ENCODE measurements at regions not wholly inside any gene's neighbourhood (a gene's known extent, or its start where the extent isn't known, plus 50 kb on each side); places are given as distances from the start of the nearest gene placed in this dataset.

DNA sequence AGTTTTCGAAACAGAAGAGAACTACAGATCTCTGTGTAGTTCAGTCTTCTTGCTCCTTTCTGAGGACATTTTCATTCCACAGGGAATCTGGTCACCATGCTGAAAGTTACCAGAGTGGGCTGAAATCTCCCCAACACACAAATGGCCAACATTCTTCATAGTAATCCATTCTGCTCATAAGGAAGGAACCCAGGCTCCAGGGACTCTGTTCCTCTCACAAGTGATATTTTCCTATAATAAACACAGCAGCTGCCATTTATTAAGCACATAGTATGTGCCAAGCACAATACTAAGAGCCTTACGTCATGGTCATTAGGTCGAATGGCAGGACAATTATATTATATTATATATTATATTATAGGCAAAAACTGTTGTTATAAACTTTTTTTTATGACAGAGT, 109.8 kb downstream of the RAB11FIP2 start:
- Histone ChIP-seq H3K79me2 (ENCODE audit: control insufficient read depth, insufficient read depth, low read length) (no peaks in the 10 kb centered on the region), H3K36me3 (ENCODE audit: control insufficient read depth in 2 of 2, extremely low read depth in 1 of 2, insufficient read depth in 2 of 2, low read length in 2 of 2) (no peaks in the 10 kb centered on the region), H3K9ac (replicated peaks; ENCODE audit: extremely low read depth, insufficient read depth, low read length) (no peak overlapping the region), H3K4me3 (replicated peaks in 1 of 3; ENCODE audit: insufficient read depth in 1 of 3, low read depth in 1 of 3, low read length in 3 of 3) (no peak overlapping the region), H3K4me1 (ENCODE audit: control insufficient read depth, extremely low read depth, insufficient read depth, low read length) (no peaks in the 10 kb centered on the region), H3K27me3 (ENCODE audit: control insufficient read depth in 2 of 2, insufficient read depth in 2 of 2, low read length in 2 of 2) (no peaks in the 10 kb centered on the region), H2AFZ (ENCODE audit: low read depth, low read length) (no peak overlapping the region), H3K9me3 (replicated peaks; ENCODE audit: control insufficient read depth, insufficient read depth, low read length) (no peaks in the 10 kb centered on the region), H3K9me1 (replicated peaks; ENCODE audit: control insufficient read depth, extremely low read depth, insufficient read depth, low read length) (no peaks in the 10 kb centered on the region), H4K20me1 (replicated peaks; ENCODE audit: control insufficient read depth, extremely low read depth, insufficient read depth, low read length) (no peaks in the 10 kb centered on the region), H3K4me2 (ENCODE audit: insufficient read depth, low read length) (no peak overlapping the region), H3K27ac (ENCODE audit: insufficient read depth, low read depth, low read length) (no peak overlapping the region)
- CTCF ChIA-PET = no interaction called here
- FAIRE-seq (no peak), DNase-seq (ENCODE audit: low read depth, low spot score) (no peak)
- dilution Hi-C loops (cut with MboI; ENCODE audit: extremely low pct_ligation_motif_present, low sequenced_read_pairs) = no loop called here
- intact Hi-C loops (cut with micrococcal nuclease) = no loop called here
- no TSS peak for BruUV-seq (replicated peaks)
- TF ChIP-seq EZH2 (IDR thresholded peaks at IDR 0.05; ENCODE audit: borderline replicate concordance, low read depth, low read length, severe bottlenecking) = no peak
- TF ChIP-seq GATA2 (IDR thresholded peaks at IDR 0.05; ENCODE audit: insufficient read depth, insufficient read length, low read depth, low read length) = no peak
- no peak for TF ChIP-seq FOS (IDR thresholded peaks at IDR 0.05; ENCODE audit: borderline replicate concordance, insufficient read depth, low read length)
- TF ChIP-seq POLR2AphosphoS5 (IDR thresholded peaks at IDR 0.05; ENCODE audit: insufficient read depth, low read depth, low read length) = no peak
- TF ChIP-seq, protein P1, sequence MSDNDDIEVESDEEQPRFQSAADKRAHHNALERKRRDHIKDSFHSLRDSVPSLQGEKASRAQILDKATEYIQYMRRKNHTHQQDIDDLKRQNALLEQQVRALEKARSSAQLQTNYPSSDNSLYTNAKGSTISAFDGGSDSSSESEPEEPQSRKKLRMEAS (IDR thresholded peaks at IDR 0.05; ENCODE audit: insufficient read depth, insufficient read length) = no peak
- TF ChIP-seq, protein P2, sequence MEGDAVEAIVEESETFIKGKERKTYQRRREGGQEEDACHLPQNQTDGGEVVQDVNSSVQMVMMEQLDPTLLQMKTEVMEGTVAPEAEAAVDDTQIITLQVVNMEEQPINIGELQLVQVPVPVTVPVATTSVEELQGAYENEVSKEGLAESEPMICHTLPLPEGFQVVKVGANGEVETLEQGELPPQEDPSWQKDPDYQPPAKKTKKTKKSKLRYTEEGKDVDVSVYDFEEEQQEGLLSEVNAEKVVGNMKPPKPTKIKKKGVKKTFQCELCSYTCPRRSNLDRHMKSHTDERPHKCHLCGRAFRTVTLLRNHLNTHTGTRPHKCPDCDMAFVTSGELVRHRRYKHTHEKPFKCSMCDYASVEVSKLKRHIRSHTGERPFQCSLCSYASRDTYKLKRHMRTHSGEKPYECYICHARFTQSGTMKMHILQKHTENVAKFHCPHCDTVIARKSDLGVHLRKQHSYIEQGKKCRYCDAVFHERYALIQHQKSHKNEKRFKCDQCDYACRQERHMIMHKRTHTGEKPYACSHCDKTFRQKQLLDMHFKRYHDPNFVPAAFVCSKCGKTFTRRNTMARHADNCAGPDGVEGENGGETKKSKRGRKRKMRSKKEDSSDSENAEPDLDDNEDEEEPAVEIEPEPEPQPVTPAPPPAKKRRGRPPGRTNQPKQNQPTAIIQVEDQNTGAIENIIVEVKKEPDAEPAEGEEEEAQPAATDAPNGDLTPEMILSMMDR (IDR thresholded peaks at IDR 0.05; ENCODE audit: extremely low read depth in 1 of 2, insufficient read depth in 1 of 2, low read depth in 1 of 2, low read length in 2 of 2) = no peak
- TF ChIP-seq MYC (IDR thresholded peaks at IDR 0.05; ENCODE audit: low read depth, low read length) = no peak
- POLR2A ChIA-PET = no interaction called here

All from endothelial cell of umbilical vein (primary cell).